B cell (primary cell): ENCODE measurements at regions not wholly inside any gene's neighbourhood (a gene's known extent, or its start where the extent isn't known, plus 50 kb on each side); places are given as distances from the start of the nearest gene placed in this dataset.

ENCODE experiments used
- ATAC-seq: fragments of 200-7000 bp; cut with Tn5 transposase; one replicate; pipeline ENCODE4 v1.10.0; 2021; ENCODE audit warnings: low read depth, mild to moderate bottlenecking, moderate number of reproducible peaks, moderate library complexity
- CTCF ChIA-PET: fragments of 350-600 bp; sonication (Branson Sonifier 250); formaldehyde crosslinking; loops from one replicate; lab custom pipeline; 2021; ENCODE audit warnings: antibody characterized with exemption, inconsistent platforms; lab: Charles Lee
- POLR2A ChIA-PET: fragments of 350-600 bp; sonication (Branson Sonifier 250); formaldehyde crosslinking; loops from one replicate; lab custom pipeline; 2021; ENCODE audit warnings: antibody characterized with exemption; lab: Charles Lee
- DNase-seq: peaks from one replicate; pipeline ENCODE4 v3.0.0; 2013
- H2AFZ ChIP-seq: 2 replicates; pipeline ENCODE4 v1.6.1; 2012; ENCODE audit warnings: mild to moderate bottlenecking, low read depth, low read length; ENCODE audit not compliant: insufficient read depth, poor library complexity, severe bottlenecking
- H3K27ac ChIP-seq, 2 donors: 1 replicate in 1 of 2; 2 replicates in 1 of 2; pipeline ENCODE4 v1.5.1; 2012 to 2013; ENCODE audit warnings: low read length in 2 of 2, mild to moderate bottlenecking in 2 of 2, moderate library complexity in 1 of 2
- H3K27me3 ChIP-seq, 4 experiments: fragments of 200-600 bp in 1 of 4; sonication (generic) in 1 of 4; replicated peaks in 1 of 4; 1 replicate in 2 of 4; 2 replicates in 2 of 4; pipeline versions ENCODE4 v1.6.1 to v1.7.0; 2013 to 2016; ENCODE audit warnings: low read length in 3 of 4, mild to moderate bottlenecking in 2 of 4, mixed read lengths in 1 of 4, moderate library complexity in 1 of 4; ENCODE audit not compliant: insufficient read depth in 4 of 4, control insufficient read depth in 3 of 4; ENCODE audit errors: control extremely low read depth in 1 of 4
- H3K36me3 ChIP-seq, 2 experiments: replicated peaks in 1 of 2; 1 replicate in 1 of 2; 2 replicates in 1 of 2; pipeline versions ENCODE4 v1.6.1 to v1.7.1; 2013; ENCODE audit warnings: low read length in 1 of 2; ENCODE audit not compliant: insufficient read depth in 2 of 2, control insufficient read depth in 1 of 2; ENCODE audit errors: control extremely low read depth in 1 of 2, extremely low read depth in 1 of 2
- H3K4me1 ChIP-seq, 2 donors: fragments of 200-600 bp in 1 of 2; sonication (generic) in 1 of 2; 1 replicate in 1 of 2; 2 replicates in 1 of 2; pipeline versions ENCODE4 v1.5.1 to v1.6.1; 2013 to 2017; ENCODE audit warnings: low read length in 2 of 2; ENCODE audit not compliant: control insufficient read depth in 2 of 2, insufficient read depth in 2 of 2
- H3K4me2 ChIP-seq: replicated peaks from 2 replicates; pipeline ENCODE3; 2012; ENCODE audit warnings: mild to moderate bottlenecking, low read depth, low read length; ENCODE audit not compliant: poor library complexity, severe bottlenecking
- H3K4me3 ChIP-seq, 5 experiments: fragments of 200-600 bp in 1 of 5; sonication (generic) in 1 of 5; 1 replicate in 3 of 5; 2 replicates in 2 of 5; pipeline versions ENCODE4 v1.5.1 to v1.7.0; 2011 to 2016; ENCODE audit warnings: low read length in 4 of 5, mild to moderate bottlenecking in 4 of 5, low read depth in 2 of 5, control low read depth in 1 of 5, moderate library complexity in 1 of 5; ENCODE audit not compliant: insufficient read depth in 1 of 5; ENCODE audit errors: control extremely low read depth in 1 of 5, extremely low read depth in 1 of 5
- H3K79me2 ChIP-seq: fragments of 200-600 bp; sonication (generic); one replicate; pipeline ENCODE4 v1.6.0; 2016; ENCODE audit warnings: low read length; ENCODE audit not compliant: control insufficient read depth, insufficient read depth
- H3K9ac ChIP-seq: fragments of 200-600 bp; sonication (generic); 2 replicates; pipeline ENCODE4 v1.6.1; 2017; ENCODE audit warnings: mild to moderate bottlenecking, low read length, moderate library complexity
- H3K9me3 ChIP-seq, 3 donors: one replicate each; pipeline versions ENCODE4 v1.6.1 to v1.7.1; 2013; ENCODE audit warnings: low read length in 2 of 3; ENCODE audit not compliant: control insufficient read depth in 2 of 3, insufficient read depth in 1 of 3; ENCODE audit errors: control extremely low read depth in 1 of 3
- H4K20me1 ChIP-seq: 2 replicates; pipeline ENCODE4 v1.6.0; 2012; ENCODE audit warnings: mild to moderate bottlenecking, low read length; ENCODE audit not compliant: insufficient read depth, control insufficient read depth, poor library complexity, severe bottlenecking
- H3K27ac Mint-ChIP-seq: one replicate; pipeline ENCODE4 v1.8.0; 2021; ENCODE audit warnings: mixed read lengths
- H3K27me3 Mint-ChIP-seq: one replicate; pipeline ENCODE4 v1.8.0; 2021; ENCODE audit warnings: mixed read lengths
- H3K4me1 Mint-ChIP-seq: one replicate; pipeline ENCODE4 v1.8.0; 2021; ENCODE audit warnings: mixed read lengths
- H3K4me3 Mint-ChIP-seq: one replicate; pipeline ENCODE4 v1.8.0; 2021; ENCODE audit warnings: mixed read lengths
- H3K9me3 Mint-ChIP-seq: one replicate; pipeline ENCODE4 v1.8.0; 2022; ENCODE audit warnings: mixed read lengths; ENCODE audit not compliant: insufficient read depth
- CTCF ChIP-seq: fragments of 200-600 bp; IDR thresholded peaks from one replicate; pipeline ENCODE4 v1.8.0; 2022; ENCODE audit warnings: antibody characterized with exemption, mild to moderate bottlenecking
- EZH2 ChIP-seq: IDR thresholded peaks from 2 replicates; pipeline ENCODE4 v1.6.1; 2012; ENCODE audit warnings: borderline replicate concordance, low read depth, mild to moderate bottlenecking, moderate library complexity, low read length; ENCODE audit not compliant: insufficient read depth, poor library complexity, severe bottlenecking
- WGBS: methylation state at CpG from one replicate; pipeline ENCODE4 v1.1.5; 2013; ENCODE audit warnings: missing lambda C conversion rate; ENCODE audit not compliant: insufficient coverage; 5-methylcytosine and 5-hydroxymethylcytosine counted together
- intact Hi-C: fragments of 100-400 bp; cut with micrococcal nuclease; formaldehyde crosslinking; loops from one replicate; pipeline ENCODE4 v1.10.0; 2022

GRCh38 chr7:28360739-28361138 lies 51.6 kb upstream of the CREB5 start:
- Histone ChIP-seq H3K27me3 (no peaks in the 10 kb centered on the region), H3K9ac (no peak overlapping the region), H2AFZ (no peak overlapping the region), H3K27ac (no peak overlapping the region), H4K20me1 (no peaks in the 10 kb centered on the region), H3K4me3 (no peak overlapping the region), H3K4me2 (no peak overlapping the region), H3K9me3 (peaks cover 0 to 4% (median 3%) of the 10 kb centered on the region in 3 donors), H3K36me3 (no peaks in the 10 kb centered on the region), H3K4me1 (peaks cover 0 to 4% of the 10 kb centered on the region in 2 donors), H3K79me2 (no peaks in the 10 kb centered on the region)
- Mint-ChIP-seq H3K4me3 (no peak overlapping the region), H3K27ac (no peak overlapping the region), H3K9me3 (peaks cover 9% of the 10 kb centered on the region), H3K27me3 (peaks cover 11% of the 10 kb centered on the region), H3K4me1 (peaks cover 5% of the 10 kb centered on the region)
- intact Hi-C loops = loop anchor here (1.0 kb wide), 1 partner anchor 494 kb away; no protein-coding TSS in a partner anchor
- CTCF ChIA-PET = interaction anchor here (1.0 to 1.2 kb wide), 2 partner anchors 21 to 495 kb away, joined by 3 to 5 read pairs; no protein-coding TSS in a partner anchor
- ATAC-seq (no peak), DNase-seq (no peak)
- 88% methylated on average over 1 of the region's 1 CpG for WGBS
- POLR2A ChIA-PET = no interaction called here
- TF ChIP-seq CTCF (no peak), EZH2 (no peak)

DNA sequence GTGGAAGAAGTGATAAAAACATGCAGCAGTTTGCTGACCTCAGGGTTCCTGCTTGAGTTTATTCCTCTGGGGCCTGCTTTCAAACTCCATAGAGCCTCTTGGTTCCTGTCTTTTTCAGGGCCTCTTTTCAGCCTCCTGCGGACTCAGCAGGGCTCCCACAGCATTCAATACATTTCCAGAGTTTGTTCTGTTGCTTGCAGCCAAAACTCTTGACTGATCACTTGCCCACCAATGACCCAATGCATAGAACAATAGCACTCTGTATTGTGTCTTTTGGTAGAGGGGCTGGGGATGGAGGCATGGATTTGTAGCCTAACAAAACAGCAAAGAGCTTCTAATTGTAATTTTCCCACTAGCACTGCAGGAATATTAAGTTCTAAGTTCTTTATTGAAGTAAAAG lies 50.8 kb upstream of the CREB5 start:
- Histone ChIP-seq H4K20me1 (no peaks in the 10 kb centered on the region), H3K9ac (no peak overlapping the region), H2AFZ (no peak overlapping the region), H3K27ac (no peak overlapping the region), H3K36me3 (no peaks in the 10 kb centered on the region), H3K79me2 (no peaks in the 10 kb centered on the region), H3K27me3 (no peaks in the 10 kb centered on the region), H3K4me1 (peaks cover 0 to 4% of the 10 kb centered on the region in 2 donors), H3K9me3 (peaks cover 0 to 4% (median 3%) of the 10 kb centered on the region in 3 donors), H3K4me2 (no peak overlapping the region), H3K4me3 (no peak overlapping the region)
- DNase-seq (no peak), ATAC-seq (no peak)
- 75% methylated on average over 1 of the region's 1 CpG for WGBS
- CTCF ChIA-PET = interaction anchor here (0.8 to 1.6 kb wide), 4 partner anchors 49 to 494 kb away, joined by 3 to 5 read pairs (median 4); no protein-coding TSS in a partner anchor
- no peak overlapping the region for H3K27ac Mint-ChIP-seq
- peaks cover 5% of the 10 kb centered on the region for H3K4me1 Mint-ChIP-seq
- no peak overlapping the region for H3K4me3 Mint-ChIP-seq
- peaks cover 9% of the 10 kb centered on the region for H3K9me3 Mint-ChIP-seq
- POLR2A ChIA-PET = no interaction called here
- TF ChIP-seq EZH2 (no peak), CTCF (no peak)
- intact Hi-C loops = no loop called here
- peaks cover 11% of the 10 kb centered on the region for H3K27me3 Mint-ChIP-seq
